Epidermal melanocyte (primary cell): ENCODE measurements at regions not wholly inside any gene's neighbourhood (a gene's known extent, or its start where the extent isn't known, plus 50 kb on each side); places are given as distances from the start of the nearest gene placed in this dataset.

Source experiments
- DNase-seq: peaks from one replicate; pipeline ENCODE4 v3.0.0; 2011; ENCODE audit warnings: low spot score; ENCODE audit not compliant: insufficient read length

GRCh38 chr5:103498800-103499551 is 63.6 kb downstream of the NUDT12 start:
- no peak for DNase-seq

GRCh38 chr5:103498211-103498610 is 64.4 kb downstream of the NUDT12 start:
- no peak for DNase-seq

GRCh38 chr5:103497781-103498180 is 64.8 kb downstream of the NUDT12 start:
- no peak for DNase-seq

GRCh38 chr5:103490030-103490739 is 72.4 kb downstream of the NUDT12 start:
- DNase-seq = no peak

- DNase-seq = no peak
These were observed 73.3 kb downstream of the NUDT12 start for GRCh38 chr5:103489307-103489706.

- DNase-seq = no peak
These were observed 74.6 kb downstream of the NUDT12 start for GRCh38 chr5:103487822-103488493.

GRCh38 chr5:103487218-103487617 is 75.4 kb downstream of the NUDT12 start:
- DNase-seq = no peak

GRCh38 chr5:103486739-103487138 is 75.8 kb downstream of the NUDT12 start:
- DNase-seq = no peak

- DNase-seq = no peak
These were observed 82.3 kb downstream of the NUDT12 start for GRCh38 chr5:103480246-103480645.

GRCh38 chr5:103477678-103478077 is 84.9 kb downstream of the NUDT12 start:
- no peak for DNase-seq

- DNase-seq = no peak
These were observed 85.8 kb downstream of the NUDT12 start for GRCh38 chr5:103476811-103477210.

- peak; percentile 25 for DNase-seq
These were observed 86.9 kb downstream of the NUDT12 start for GRCh38 chr5:103475629-103476240.

- no peak for DNase-seq
These were observed 87.9 kb downstream of the NUDT12 start for GRCh38 chr5:103474677-103475076.

GRCh38 chr5:103473725-103474124 is 88.9 kb downstream of the NUDT12 start:
- DNase-seq = no peak

GRCh38 chr5:103472830-103473229 is 89.8 kb downstream of the NUDT12 start:
- DNase-seq = no peak

GRCh38 chr5:103472265-103472664 is 90.3 kb downstream of the NUDT12 start:
- no peak for DNase-seq

GRCh38 chr5:103469288-103470040 is 93.1 kb downstream of the NUDT12 start:
- no peak for DNase-seq

- no peak for DNase-seq
These were observed 94.8 kb downstream of the NUDT12 start for GRCh38 chr5:103467831-103468230.

- no peak for DNase-seq
These were observed 96.1 kb downstream of the NUDT12 start for GRCh38 chr5:103466495-103466894.

GRCh38 chr5:103465891-103466290 is 96.7 kb downstream of the NUDT12 start:
- DNase-seq = no peak

- no peak for DNase-seq
These were observed 97.6 kb downstream of the NUDT12 start for GRCh38 chr5:103464835-103465484.
